B cell (primary cell): ENCODE measurements at regions not wholly inside any gene's neighbourhood (a gene's known extent, or its start where the extent isn't known, plus 50 kb on each side); places are given as distances from the start of the nearest gene placed in this dataset.

Experiments
- CTCF ChIP-seq: fragments of 200-600 bp; IDR thresholded peaks from one replicate; pipeline ENCODE4 v1.8.0; 2022; ENCODE audit warnings: antibody characterized with exemption, mild to moderate bottlenecking
- EZH2 ChIP-seq: IDR thresholded peaks from 2 replicates; pipeline ENCODE4 v1.6.1; 2012; ENCODE audit warnings: borderline replicate concordance, low read depth, mild to moderate bottlenecking, moderate library complexity, low read length; ENCODE audit not compliant: insufficient read depth, poor library complexity, severe bottlenecking

- no peak for TF ChIP-seq CTCF
- TF ChIP-seq EZH2 = no peak
Measured at GRCh38 chrX:150216716-150217115, 146.4 kb upstream of the MAMLD1 start.
